ENCODE measurements at regions not wholly inside any gene's neighbourhood (a gene's known extent, or its start where the extent isn't known, plus 50 kb on each side); places are given as distances from the start of the nearest gene placed in this dataset.
"Not testable (repeated sequence)": the region's sequence is repeated elsewhere in the genome, so short reads cannot be mapped to it uniquely, and the experiment has no call there.

DNA sequence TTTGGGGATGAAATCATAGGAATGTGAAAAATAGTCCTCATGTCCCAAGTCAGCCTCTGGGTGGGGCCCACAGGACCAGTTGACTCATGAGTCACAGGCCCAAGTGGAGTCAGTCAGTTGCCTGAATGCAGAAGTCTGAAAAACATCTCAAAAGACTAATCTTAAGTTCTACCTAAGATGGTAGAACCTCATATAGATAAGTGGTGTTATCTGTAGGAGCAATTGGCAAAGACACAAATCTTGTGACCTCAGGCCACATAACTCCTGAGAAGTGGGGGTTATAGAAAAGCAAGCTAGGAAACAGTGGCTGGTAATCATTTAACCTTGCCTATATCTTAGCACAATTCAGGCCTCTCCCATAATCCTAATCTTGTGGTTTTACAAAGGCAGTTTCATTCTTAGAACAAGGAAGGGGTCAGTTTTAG, 257.1 kb upstream of the SPOPL start:
- TF ChIP-seq, protein P1, sequence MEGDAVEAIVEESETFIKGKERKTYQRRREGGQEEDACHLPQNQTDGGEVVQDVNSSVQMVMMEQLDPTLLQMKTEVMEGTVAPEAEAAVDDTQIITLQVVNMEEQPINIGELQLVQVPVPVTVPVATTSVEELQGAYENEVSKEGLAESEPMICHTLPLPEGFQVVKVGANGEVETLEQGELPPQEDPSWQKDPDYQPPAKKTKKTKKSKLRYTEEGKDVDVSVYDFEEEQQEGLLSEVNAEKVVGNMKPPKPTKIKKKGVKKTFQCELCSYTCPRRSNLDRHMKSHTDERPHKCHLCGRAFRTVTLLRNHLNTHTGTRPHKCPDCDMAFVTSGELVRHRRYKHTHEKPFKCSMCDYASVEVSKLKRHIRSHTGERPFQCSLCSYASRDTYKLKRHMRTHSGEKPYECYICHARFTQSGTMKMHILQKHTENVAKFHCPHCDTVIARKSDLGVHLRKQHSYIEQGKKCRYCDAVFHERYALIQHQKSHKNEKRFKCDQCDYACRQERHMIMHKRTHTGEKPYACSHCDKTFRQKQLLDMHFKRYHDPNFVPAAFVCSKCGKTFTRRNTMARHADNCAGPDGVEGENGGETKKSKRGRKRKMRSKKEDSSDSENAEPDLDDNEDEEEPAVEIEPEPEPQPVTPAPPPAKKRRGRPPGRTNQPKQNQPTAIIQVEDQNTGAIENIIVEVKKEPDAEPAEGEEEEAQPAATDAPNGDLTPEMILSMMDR (IDR thresholded peaks at IDR 0.05; ENCODE audit: insufficient read depth, missing control alignments) = no peak
- no peak for DNase-seq (ENCODE audit: insufficient read length, low spot score)
- FAIRE-seq = no peak

DNA sequence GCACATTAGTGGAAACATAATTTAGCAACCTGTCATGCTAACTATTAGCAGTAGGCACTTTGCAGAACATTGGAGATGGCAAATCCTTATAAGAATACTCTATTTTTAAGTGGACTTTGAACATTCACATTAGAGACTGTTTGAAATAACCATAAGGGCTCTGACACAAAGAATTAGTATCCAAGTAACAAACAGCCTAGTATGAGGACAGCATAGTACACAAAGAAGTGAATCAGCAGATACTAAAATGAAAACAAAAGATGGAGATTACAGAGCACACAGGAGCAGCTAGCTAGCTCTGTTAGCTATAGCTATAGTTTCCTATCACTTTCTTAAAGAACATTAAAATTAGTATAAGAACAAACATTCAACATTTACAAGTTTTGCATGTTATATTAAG, 256.3 kb upstream of the SPOPL start:
- DNase-seq (ENCODE audit: insufficient read length, low spot score) = no peak
- TF ChIP-seq, protein P1 (IDR thresholded peaks at IDR 0.05; ENCODE audit: insufficient read depth, missing control alignments) = no peak
- FAIRE-seq = no peak

DNA sequence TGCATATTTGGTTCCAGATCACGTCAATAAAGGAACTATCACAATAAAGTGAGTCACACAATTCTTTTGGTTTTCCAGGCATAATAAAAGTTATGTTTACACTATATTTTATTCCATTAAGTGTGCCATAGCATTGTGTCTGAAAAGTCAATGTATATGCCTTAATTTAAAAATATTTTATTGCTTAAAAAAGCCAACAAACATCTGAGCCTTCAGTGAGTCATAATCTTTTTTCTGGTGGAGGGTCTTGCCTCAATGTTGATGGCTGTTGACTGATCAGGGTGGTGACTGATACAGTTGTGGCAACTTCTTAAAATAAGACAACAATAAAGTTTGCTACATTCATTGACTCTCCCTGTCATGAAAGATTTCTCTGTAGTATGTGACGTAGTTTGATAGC, 254.3 kb upstream of the SPOPL start:
- DNase-seq (ENCODE audit: insufficient read length, low spot score) = no peak
- TF ChIP-seq, protein P1 (IDR thresholded peaks at IDR 0.05; ENCODE audit: insufficient read depth, missing control alignments) = no peak
- no peak for FAIRE-seq

DNA sequence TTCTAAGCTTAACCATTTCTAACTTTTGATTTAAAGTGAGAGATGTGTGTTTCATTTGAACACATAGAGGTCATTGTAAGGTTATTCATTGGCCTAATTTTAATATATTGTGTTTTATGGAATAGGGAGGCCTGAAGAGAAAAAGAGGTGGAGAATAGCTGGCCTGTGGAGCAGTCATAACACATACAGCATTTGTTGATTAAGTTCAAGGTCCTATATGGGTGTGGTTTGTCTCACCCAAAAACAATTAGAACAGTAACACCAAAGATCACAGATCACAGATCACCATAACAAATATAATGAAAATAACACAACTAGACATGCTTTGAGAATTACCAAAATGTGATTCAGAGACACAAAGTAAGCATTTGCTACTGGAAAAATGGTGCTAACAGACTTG, 252.4 kb upstream of the SPOPL start:
- DNase-seq (ENCODE audit: insufficient read length, low spot score) (no peak), FAIRE-seq (no peak)
- TF ChIP-seq, protein P1 (IDR thresholded peaks at IDR 0.05; ENCODE audit: insufficient read depth, missing control alignments) = no peak

DNA sequence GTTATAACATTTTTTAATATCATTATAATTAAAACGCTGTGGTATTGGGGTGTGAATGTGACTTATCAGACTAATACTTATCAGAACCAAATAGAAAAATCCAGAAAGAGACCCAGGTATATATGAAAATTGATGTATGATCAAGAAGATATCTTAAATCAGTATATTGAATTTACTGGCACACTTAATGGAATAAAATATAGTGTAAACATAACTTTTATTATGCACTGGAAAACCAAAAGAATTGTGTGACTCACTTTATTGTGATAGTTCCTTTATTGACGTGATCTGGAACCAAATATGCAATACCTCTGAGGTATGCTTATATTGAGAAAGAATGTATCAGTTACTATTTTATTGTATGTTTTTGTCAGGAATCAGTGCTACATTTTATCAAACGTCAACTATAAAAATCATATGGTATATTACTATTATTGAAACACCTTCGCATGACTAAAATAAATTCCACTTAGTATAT, 250.7 kb upstream of the SPOPL start:
- FAIRE-seq = peak; percentile 84
- DNase-seq (ENCODE audit: insufficient read length, low spot score) = not testable (repeated sequence)

DNA sequence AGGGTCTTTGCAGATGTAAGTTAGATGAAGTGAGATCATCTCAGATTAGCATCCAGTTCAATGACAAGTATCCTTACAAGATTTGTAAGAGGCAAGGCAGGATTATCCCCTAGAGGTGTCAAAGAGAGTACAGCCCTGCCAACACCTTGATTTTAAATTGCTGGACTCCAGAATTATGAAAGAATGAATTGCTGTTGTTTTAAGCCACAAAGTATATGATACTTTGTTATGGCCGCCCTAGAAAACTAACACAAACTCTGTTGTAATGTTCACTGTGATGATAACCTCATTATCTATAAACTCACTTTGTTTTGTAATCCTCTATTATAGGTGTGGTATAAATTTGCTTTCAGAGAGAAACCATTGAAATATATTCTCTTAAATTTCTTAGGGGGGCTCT, 249.0 kb upstream of the SPOPL start:
- FAIRE-seq = peak; percentile 94
- no peak for DNase-seq (ENCODE audit: insufficient read length, low spot score)
- TF ChIP-seq, protein P1 (IDR thresholded peaks at IDR 0.05; ENCODE audit: insufficient read depth, missing control alignments) = no peak

DNA sequence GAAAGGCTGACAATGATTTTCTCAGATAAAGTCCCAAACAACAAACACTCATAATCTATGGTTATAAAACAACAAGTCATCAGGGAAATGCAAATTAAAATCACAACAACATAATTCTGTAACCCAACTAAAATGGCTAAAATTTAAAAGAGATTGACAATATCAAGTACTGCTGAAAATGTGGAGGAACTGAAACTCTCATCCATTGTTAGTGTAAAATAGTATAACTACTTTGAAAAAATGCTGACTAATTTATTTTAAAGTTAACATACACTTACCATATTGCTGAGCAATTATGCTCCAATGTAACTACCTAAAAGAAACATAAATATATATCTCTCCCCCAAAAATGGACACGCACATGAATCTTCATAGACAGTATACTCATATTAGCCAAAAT, 245.9 kb upstream of the SPOPL start:
- no peak for DNase-seq (ENCODE audit: insufficient read length, low spot score)
- TF ChIP-seq, protein P1 (IDR thresholded peaks at IDR 0.05; ENCODE audit: insufficient read depth, missing control alignments) = no peak
- no peak for FAIRE-seq

All from D721Med (cell line).